Natural killer cell (primary cell): ENCODE measurements at regions not wholly inside any gene's neighbourhood (a gene's known extent, or its start where the extent isn't known, plus 50 kb on each side); places are given as distances from the start of the nearest gene placed in this dataset.

Source experiments
- ATAC-seq, 3 donors: fragments of 150-1000 bp in 2 of 3; fragments of 200-7000 bp in 1 of 3; cut with Tn5 transposase; 1 replicate in 1 of 3; 2 replicates in 2 of 3; pipeline ENCODE4 v1.10.0; 2021; ENCODE audit warnings: mild to moderate bottlenecking in 2 of 3, moderate library complexity in 2 of 3
- DNase-seq, 2 donors: peaks; one replicate each; pipeline versions ENCODE4 v3.0.0 to v3.0.0-alpha.2; 2013 to 2021; ENCODE audit warnings: mixed read lengths in 1 of 2
- H3K27ac ChIP-seq: one replicate; pipeline ENCODE4 v1.5.1; 2013; ENCODE audit warnings: mild to moderate bottlenecking, low read length
- H3K27me3 ChIP-seq: one replicate; pipeline ENCODE4 v1.6.1; 2013; ENCODE audit warnings: low read length; ENCODE audit not compliant: control insufficient read depth, insufficient read depth
- H3K36me3 ChIP-seq: one replicate; pipeline ENCODE4 v1.6.1; 2013; ENCODE audit warnings: low read length; ENCODE audit not compliant: control insufficient read depth, insufficient read depth
- H3K4me1 ChIP-seq: one replicate; pipeline ENCODE4 v1.6.1; 2013; ENCODE audit warnings: low read length; ENCODE audit not compliant: control insufficient read depth, insufficient read depth
- H3K4me3 ChIP-seq: one replicate; pipeline ENCODE4 v1.5.1; 2013; ENCODE audit warnings: low read length
- H3K9me3 ChIP-seq: one replicate; pipeline ENCODE4 v1.6.1; 2013; ENCODE audit warnings: low read length; ENCODE audit not compliant: control insufficient read depth, insufficient read depth
- H3K27ac Mint-ChIP-seq, 2 donors: one replicate each; pipeline ENCODE4 v1.8.0; 2022; ENCODE audit warnings: mild to moderate bottlenecking in 2 of 2, mixed read lengths in 2 of 2, moderate library complexity in 1 of 2
- H3K27me3 Mint-ChIP-seq, 2 donors: one replicate each; pipeline ENCODE4 v1.8.0; 2022; ENCODE audit warnings: low read depth in 2 of 2, mixed read lengths in 2 of 2
- H3K36me3 Mint-ChIP-seq: one replicate; pipeline ENCODE4 v1.8.0; 2022; ENCODE audit warnings: mixed read lengths
- H3K4me1 Mint-ChIP-seq, 2 donors: one replicate each; pipeline ENCODE4 v1.8.0; 2022; ENCODE audit warnings: mixed read lengths in 2 of 2
- H3K4me3 Mint-ChIP-seq: one replicate; pipeline ENCODE4 v1.8.0; 2022; ENCODE audit warnings: mild to moderate bottlenecking, moderate library complexity, mixed read lengths
- H3K9me3 Mint-ChIP-seq, 2 donors: one replicate each; pipeline ENCODE4 v1.8.0; 2022; ENCODE audit warnings: mixed read lengths in 2 of 2
- CTCF ChIP-seq: fragments of 200-600 bp; IDR thresholded peaks from one replicate; pipeline ENCODE4 v1.8.0; 2022; ENCODE audit warnings: antibody characterized with exemption
- WGBS: methylation state at CpG from one replicate; pipeline ENCODE4 v1.1.7; 2013; ENCODE audit warnings: missing lambda C conversion rate; ENCODE audit not compliant: insufficient coverage; 5-methylcytosine and 5-hydroxymethylcytosine counted together
- intact Hi-C: fragments of 100-400 bp; cut with micrococcal nuclease; formaldehyde crosslinking; loops from one replicate; pipeline ENCODE4 v1.14.2; 2022

GRCh38 chr6:145031962-145032361 lies 703.4 kb downstream of the EPM2A start:
- intact Hi-C loops, result no loop called here
- H3K36me3 ChIP-seq, result no peaks in the 10 kb centered on the region
- H3K4me1 ChIP-seq, result no peaks in the 10 kb centered on the region
- 64% methylated on average over 4 of the region's 4 CpGs for WGBS
- H3K9me3 ChIP-seq, result no peaks in the 10 kb centered on the region
- Mint-ChIP-seq H3K4me1 (no peaks in the 10 kb centered on the region), H3K27ac (no peak overlapping the region), H3K27me3 (peaks cover 17 to 59% of the 10 kb centered on the region in 2 donors), H3K36me3 (no peaks in the 10 kb centered on the region), H3K9me3 (no peaks in the 10 kb centered on the region), H3K4me3 (no peak overlapping the region)
- DNase-seq (no peak), ATAC-seq (no peak)
- TF ChIP-seq CTCF, result no peak
- peaks cover 2% of the 10 kb centered on the region for H3K27me3 ChIP-seq
- no peak overlapping the region for H3K27ac ChIP-seq
- no peak overlapping the region for H3K4me3 ChIP-seq

- peaks cover 17 to 53% of the 10 kb centered on the region in 2 donors for H3K27me3 Mint-ChIP-seq
- H3K4me3 ChIP-seq, result no peak overlapping the region
- intact Hi-C loops, result no loop called here
- no peaks in the 10 kb centered on the region for H3K9me3 Mint-ChIP-seq
- TF ChIP-seq CTCF, result no peak
- no peaks in the 10 kb centered on the region for H3K9me3 ChIP-seq
- H3K4me3 Mint-ChIP-seq, result no peak overlapping the region
- H3K27ac Mint-ChIP-seq, result no peak overlapping the region
- ATAC-seq (no peak), DNase-seq (no peak)
- H3K36me3 Mint-ChIP-seq, result no peaks in the 10 kb centered on the region
- no peaks in the 10 kb centered on the region for H3K36me3 ChIP-seq
- no peaks in the 10 kb centered on the region for H3K4me1 ChIP-seq
- WGBS, result 84% methylated on average over 2 of the region's 2 CpGs
- no peak overlapping the region for H3K27ac ChIP-seq
- no peaks in the 10 kb centered on the region for H3K4me1 Mint-ChIP-seq
- H3K27me3 ChIP-seq, result peaks cover 2% of the 10 kb centered on the region
Observed at GRCh38 chr6:145032562-145033145, 702.7 kb downstream of the EPM2A start.

GRCh38 chr6:145034664-145035063 lies 700.7 kb downstream of the EPM2A start:
- intact Hi-C loops, result no loop called here
- Histone ChIP-seq H3K27me3 (peaks cover 2% of the 10 kb centered on the region), H3K36me3 (no peaks in the 10 kb centered on the region), H3K27ac (no peak overlapping the region), H3K9me3 (no peaks in the 10 kb centered on the region), H3K4me1 (no peaks in the 10 kb centered on the region), H3K4me3 (no peak overlapping the region)
- TF ChIP-seq CTCF, result no peak
- no peak for ATAC-seq
- Mint-ChIP-seq H3K36me3 (no peaks in the 10 kb centered on the region), H3K4me3 (no peak overlapping the region), H3K27me3 (peaks cover 11 to 37% of the 10 kb centered on the region in 2 donors), H3K9me3 (no peaks in the 10 kb centered on the region), H3K27ac (no peak overlapping the region), H3K4me1 (no peaks in the 10 kb centered on the region)
- no peak for DNase-seq

- Histone ChIP-seq H3K36me3 (no peaks in the 10 kb centered on the region), H3K27ac (no peak overlapping the region), H3K9me3 (no peaks in the 10 kb centered on the region), H3K4me3 (no peak overlapping the region), H3K4me1 (no peaks in the 10 kb centered on the region), H3K27me3 (no peaks in the 10 kb centered on the region)
- DNase-seq (no peak), ATAC-seq (no peak)
- no peak for TF ChIP-seq CTCF
- no peaks in the 10 kb centered on the region for H3K4me1 Mint-ChIP-seq
- 94% methylated on average over 3 of the region's 5 CpGs for WGBS
- no peaks in the 10 kb centered on the region for H3K9me3 Mint-ChIP-seq
- H3K4me3 Mint-ChIP-seq, result no peak overlapping the region
- peaks cover 14 to 35% of the 10 kb centered on the region in 2 donors for H3K27me3 Mint-ChIP-seq
- H3K27ac Mint-ChIP-seq, result no peak overlapping the region
- intact Hi-C loops, result no loop called here
- H3K36me3 Mint-ChIP-seq, result no peaks in the 10 kb centered on the region
Observed at GRCh38 chr6:145036236-145036635, 699.1 kb downstream of the EPM2A start.
